Gastroesophageal sphincter (tissue), 4 donors: ENCODE measurements at regions not wholly inside any gene's neighbourhood (a gene's known extent, or its start where the extent isn't known, plus 50 kb on each side); places are given as distances from the start of the nearest gene placed in this dataset.

Experiments used
- ATAC-seq: fragments of 150-250 bp; one replicate; pipeline ENCODE4 v1.9.1; 2016; ENCODE audit warnings: mild to moderate bottlenecking, moderate library complexity
- H3K27ac ChIP-seq, 4 donors: fragments of 200-600 bp; sonication (generic) in 3 of 4; 1 replicate in 3 of 4; 2 replicates in 1 of 4; pipeline ENCODE4 v1.5.1; 2016 to 2019
- H3K27me3 ChIP-seq: fragments of 200-600 bp; sonication (generic); one replicate; pipeline ENCODE4 v1.5.1; 2019
- H3K36me3 ChIP-seq, 2 donors: fragments of 200-600 bp; sonication (generic); one replicate each; pipeline ENCODE4 v1.5.1; 2019; ENCODE audit warnings: control low read depth in 1 of 2
- H3K4me1 ChIP-seq, 3 donors: fragments of 200-600 bp; sonication (generic); 1 replicate in 2 of 3; 2 replicates in 1 of 3; pipeline ENCODE4 v1.5.1; 2016 to 2019; ENCODE audit warnings: control low read depth in 2 of 3
- H3K4me3 ChIP-seq, 2 donors: fragments of 200-600 bp; sonication (generic); one replicate each; pipeline ENCODE4 v1.5.1; 2019; ENCODE audit warnings: mild to moderate bottlenecking in 1 of 2, moderate library complexity in 1 of 2
- H3K9me3 ChIP-seq, 3 donors: fragments of 200-600 bp; sonication (generic); one replicate each; pipeline ENCODE4 v1.5.1; 2017 to 2019; ENCODE audit warnings: control low read depth in 2 of 3
- EP300 ChIP-seq: sonication (generic); formaldehyde crosslinking; IDR thresholded peaks from one replicate; pipeline ENCODE4 v1.6.1; 2017; ENCODE audit warnings: antibody characterized with exemption, mild to moderate bottlenecking
- POLR2A ChIP-seq, 2 donors: fragments of 450-650 bp; IDR thresholded peaks; one replicate each; pipeline ENCODE4 v1.6.1; 2017; ENCODE audit warnings: antibody characterized with exemption in 2 of 2, mild to moderate bottlenecking in 2 of 2, moderate library complexity in 1 of 2
- POLR2AphosphoS5 ChIP-seq: sonication (generic); formaldehyde crosslinking; IDR thresholded peaks from one replicate; pipeline ENCODE4 v1.6.1; 2017; ENCODE audit warnings: antibody characterized with exemption
- WGBS, 2 donors: methylation state at CpG; one replicate each; pipeline ENCODE4 v1.1.5; 2018; ENCODE audit warnings: low coverage in 1 of 2; 5-methylcytosine and 5-hydroxymethylcytosine counted together
- TF ChIP-seq, protein P1 (sequence below), 4 experiments: fragments of 200-600 bp in 2 of 4; fragments of 450-650 bp in 2 of 4; sonication (generic) in 1 of 4; IDR thresholded peaks; one replicate each; pipeline ENCODE4 v1.5.1; 2017 to 2019; ENCODE audit warnings: antibody characterized with exemption in 4 of 4, mild to moderate bottlenecking in 2 of 4, moderate library complexity in 2 of 4

- 14 to 29% methylated on average over 1 of the region's 1 CpG for WGBS, 2 donors
These were observed 68.8 kb upstream of the PPP1R2C start for GRCh38 chrX:42846741-42847140.

GRCh38 chrX:42855259-42855658 is 77.3 kb upstream of the PPP1R2C start:
- WGBS, 2 donors, result 75 to 78% methylated on average over 2 of the region's 2 CpGs
- H3K4me3 ChIP-seq, result no peak overlapping the region
- TF ChIP-seq EP300, result no peak
- TF ChIP-seq POLR2AphosphoS5, result no peak
- TF ChIP-seq, protein P1, sequence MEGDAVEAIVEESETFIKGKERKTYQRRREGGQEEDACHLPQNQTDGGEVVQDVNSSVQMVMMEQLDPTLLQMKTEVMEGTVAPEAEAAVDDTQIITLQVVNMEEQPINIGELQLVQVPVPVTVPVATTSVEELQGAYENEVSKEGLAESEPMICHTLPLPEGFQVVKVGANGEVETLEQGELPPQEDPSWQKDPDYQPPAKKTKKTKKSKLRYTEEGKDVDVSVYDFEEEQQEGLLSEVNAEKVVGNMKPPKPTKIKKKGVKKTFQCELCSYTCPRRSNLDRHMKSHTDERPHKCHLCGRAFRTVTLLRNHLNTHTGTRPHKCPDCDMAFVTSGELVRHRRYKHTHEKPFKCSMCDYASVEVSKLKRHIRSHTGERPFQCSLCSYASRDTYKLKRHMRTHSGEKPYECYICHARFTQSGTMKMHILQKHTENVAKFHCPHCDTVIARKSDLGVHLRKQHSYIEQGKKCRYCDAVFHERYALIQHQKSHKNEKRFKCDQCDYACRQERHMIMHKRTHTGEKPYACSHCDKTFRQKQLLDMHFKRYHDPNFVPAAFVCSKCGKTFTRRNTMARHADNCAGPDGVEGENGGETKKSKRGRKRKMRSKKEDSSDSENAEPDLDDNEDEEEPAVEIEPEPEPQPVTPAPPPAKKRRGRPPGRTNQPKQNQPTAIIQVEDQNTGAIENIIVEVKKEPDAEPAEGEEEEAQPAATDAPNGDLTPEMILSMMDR (IDR thresholded peaks at IDR 0.05), result no peak
- no peak for TF ChIP-seq POLR2A (IDR thresholded peaks at IDR 0.05)

More at GRCh38 chrX:42846741-42847140, 68.8 kb upstream of the PPP1R2C start:
- Histone ChIP-seq H3K9me3 (no peaks in the 10 kb centered on the region), H3K27ac (no peak overlapping the region), H3K27me3 (no peaks in the 10 kb centered on the region), H3K36me3 (no peaks in the 10 kb centered on the region), H3K4me1 (no peaks in the 10 kb centered on the region), H3K4me3 (no peak overlapping the region)
- no peak for ATAC-seq
- TF ChIP-seq, protein P1 (IDR thresholded peaks at IDR 0.05), result no peak

DNA sequence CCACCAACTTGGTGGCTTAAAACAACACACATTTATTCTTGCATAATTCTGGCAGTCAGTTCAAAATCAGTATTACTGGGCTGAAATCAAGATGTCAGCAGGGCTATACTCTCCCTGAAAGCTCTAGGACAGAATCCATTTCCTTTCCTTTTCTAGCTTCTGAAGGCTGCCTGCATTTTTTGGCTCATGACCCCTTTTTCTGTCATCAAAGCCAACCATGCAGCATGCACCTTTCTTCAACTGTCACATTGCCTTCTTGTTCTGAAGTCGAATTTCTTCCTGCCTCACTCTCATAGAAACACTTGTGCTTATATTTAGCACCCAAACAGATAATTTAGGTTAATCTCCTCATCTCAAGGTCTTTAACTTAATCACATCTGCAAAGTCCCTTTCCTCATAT is 79.8 kb upstream of the PPP1R2C start:
- no peak for ATAC-seq
- TF ChIP-seq EP300, result no peak
- TF ChIP-seq, protein P1 (IDR thresholded peaks at IDR 0.05), result no peak
- TF ChIP-seq POLR2A (IDR thresholded peaks at IDR 0.05), result no peak
- no peaks in the 10 kb centered on the region for H3K9me3 ChIP-seq
- H3K4me1 ChIP-seq, result no peaks in the 10 kb centered on the region
- 11 to 22% methylated on average over 1 of the region's 1 CpG for WGBS, 2 donors
- no peaks in the 10 kb centered on the region for H3K27me3 ChIP-seq
- no peak overlapping the region for H3K27ac ChIP-seq
- H3K36me3 ChIP-seq, result no peaks in the 10 kb centered on the region
- no peak overlapping the region for H3K4me3 ChIP-seq

More at GRCh38 chrX:42855259-42855658, 77.3 kb upstream of the PPP1R2C start:
- ATAC-seq, result no peak
- Histone ChIP-seq H3K36me3 (no peaks in the 10 kb centered on the region), H3K9me3 (no peaks in the 10 kb centered on the region), H3K27me3 (no peaks in the 10 kb centered on the region), H3K4me1 (no peaks in the 10 kb centered on the region), H3K27ac (no peak overlapping the region)

DNA sequence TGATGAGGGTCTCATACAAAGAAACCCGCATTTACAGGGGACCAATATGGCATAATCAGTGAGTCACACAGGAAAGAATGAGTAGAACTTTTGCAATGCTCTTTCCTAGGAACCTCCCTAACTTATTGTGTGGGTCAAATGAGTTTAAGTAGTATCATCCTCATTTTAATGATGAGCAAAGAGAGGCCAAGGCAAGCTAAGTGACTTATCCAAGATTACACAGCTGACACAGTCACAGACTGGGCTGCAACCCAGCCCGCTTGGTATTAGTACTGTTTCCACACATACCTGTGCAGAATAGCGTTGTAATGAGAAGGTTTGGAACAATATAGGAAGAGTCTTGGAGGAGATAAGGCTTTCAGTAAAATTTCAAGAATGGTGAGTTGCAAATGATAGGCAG is 91.0 kb upstream of the PPP1R2C start:
- no peak overlapping the region for H3K4me3 ChIP-seq
- no peak overlapping the region for H3K27ac ChIP-seq
- no peak for ATAC-seq
- H3K4me1 ChIP-seq, result no peaks in the 10 kb centered on the region
- WGBS, 2 donors, result 30 to 87% methylated on average over 2 to 3 of the region's 3 CpGs
- no peaks in the 10 kb centered on the region for H3K9me3 ChIP-seq
- H3K27me3 ChIP-seq, result no peaks in the 10 kb centered on the region
- H3K36me3 ChIP-seq, result no peaks in the 10 kb centered on the region
- TF ChIP-seq POLR2A (IDR thresholded peaks at IDR 0.05) (no peak), POLR2AphosphoS5 (no peak), EP300 (no peak)
- TF ChIP-seq, protein P1 (IDR thresholded peaks at IDR 0.05), result no peak

DNA sequence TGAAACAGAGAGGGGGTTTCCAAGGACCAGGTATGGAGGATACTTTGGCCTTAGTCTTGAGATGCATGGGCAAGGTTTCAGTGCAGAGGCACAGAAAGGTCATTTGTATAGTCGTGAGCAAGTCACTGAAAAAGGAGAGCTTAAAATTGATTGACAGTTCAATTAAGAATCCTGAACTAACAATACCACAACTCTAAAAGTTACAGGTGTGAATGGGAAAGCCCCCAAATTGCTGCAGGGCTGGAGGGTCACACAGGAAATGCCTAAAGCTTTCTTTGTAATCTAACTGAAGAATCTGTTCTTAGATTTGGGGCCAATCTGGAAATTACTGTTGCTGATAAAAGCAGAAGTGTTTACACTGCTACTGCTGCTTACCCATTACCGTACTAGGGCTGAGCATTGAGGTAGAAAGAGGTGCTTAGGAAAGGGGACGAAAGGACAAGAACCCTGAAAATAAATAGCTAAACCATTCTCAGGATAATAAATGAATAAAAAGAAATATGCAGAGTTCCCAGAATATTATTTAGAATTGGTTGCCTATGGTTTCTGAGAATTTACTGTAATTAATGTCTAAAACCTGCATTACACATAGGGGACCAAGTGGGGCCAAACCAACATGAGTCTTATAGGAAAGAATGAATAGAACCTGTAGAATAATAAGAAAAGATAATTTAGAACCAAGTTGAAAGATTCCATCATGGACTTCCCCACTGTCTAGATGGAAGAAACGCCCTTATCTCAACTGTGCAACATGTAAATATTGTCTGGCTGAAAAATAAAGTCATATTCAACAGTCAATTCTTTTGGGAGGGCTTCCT is 91.9 kb upstream of the PPP1R2C start:
- no peak overlapping the region for H3K4me3 ChIP-seq
- no peak overlapping the region for H3K27ac ChIP-seq
- no peaks in the 10 kb centered on the region for H3K27me3 ChIP-seq
- no peak for ATAC-seq
- WGBS, 2 donors, result 54 to 94% methylated on average over 2 to 4 of the region's 4 CpGs
- H3K4me1 ChIP-seq, result no peaks in the 10 kb centered on the region
- H3K9me3 ChIP-seq, result no peaks in the 10 kb centered on the region
- no peaks in the 10 kb centered on the region for H3K36me3 ChIP-seq
- no peak for TF ChIP-seq POLR2A (IDR thresholded peaks at IDR 0.05)
- no peak for TF ChIP-seq POLR2AphosphoS5
- no peak for TF ChIP-seq EP300
- TF ChIP-seq, protein P1 (IDR thresholded peaks at IDR 0.05), result no peak
